Esophagus muscularis mucosa (tissue), 3 donors: ENCODE measurements at regions not wholly inside any gene's neighbourhood (a gene's known extent, or its start where the extent isn't known, plus 50 kb on each side); places are given as distances from the start of the nearest gene placed in this dataset.

Experiments used
- POLR2A ChIP-seq: fragments of 450-650 bp; IDR thresholded peaks from one replicate; pipeline ENCODE4 v1.6.1; 2017; ENCODE audit warnings: antibody characterized with exemption, moderate library complexity, mild to moderate bottlenecking, low read depth
- POLR2AphosphoS5 ChIP-seq, 2 donors: sonication (generic); formaldehyde crosslinking; IDR thresholded peaks; one replicate each; pipeline ENCODE4 v1.6.1; 2017; ENCODE audit warnings: antibody characterized with exemption in 2 of 2
- TF ChIP-seq, protein P1 (sequence below), 3 experiments: fragments of 200-600 bp in 2 of 3; fragments of 450-650 bp in 1 of 3; sonication (generic) in 2 of 3; IDR thresholded peaks; one replicate each; pipeline ENCODE4 v1.5.1; 2017 to 2019; ENCODE audit warnings: antibody characterized with exemption in 3 of 3, mild to moderate bottlenecking in 2 of 3, moderate library complexity in 1 of 3

GRCh38 chr2:42854207-42854818, 61.9 kb upstream of the HAAO start:
- TF ChIP-seq POLR2A (no peak), POLR2AphosphoS5 (IDR thresholded peaks at IDR 0.05) (no peak)
- TF ChIP-seq, protein P1, sequence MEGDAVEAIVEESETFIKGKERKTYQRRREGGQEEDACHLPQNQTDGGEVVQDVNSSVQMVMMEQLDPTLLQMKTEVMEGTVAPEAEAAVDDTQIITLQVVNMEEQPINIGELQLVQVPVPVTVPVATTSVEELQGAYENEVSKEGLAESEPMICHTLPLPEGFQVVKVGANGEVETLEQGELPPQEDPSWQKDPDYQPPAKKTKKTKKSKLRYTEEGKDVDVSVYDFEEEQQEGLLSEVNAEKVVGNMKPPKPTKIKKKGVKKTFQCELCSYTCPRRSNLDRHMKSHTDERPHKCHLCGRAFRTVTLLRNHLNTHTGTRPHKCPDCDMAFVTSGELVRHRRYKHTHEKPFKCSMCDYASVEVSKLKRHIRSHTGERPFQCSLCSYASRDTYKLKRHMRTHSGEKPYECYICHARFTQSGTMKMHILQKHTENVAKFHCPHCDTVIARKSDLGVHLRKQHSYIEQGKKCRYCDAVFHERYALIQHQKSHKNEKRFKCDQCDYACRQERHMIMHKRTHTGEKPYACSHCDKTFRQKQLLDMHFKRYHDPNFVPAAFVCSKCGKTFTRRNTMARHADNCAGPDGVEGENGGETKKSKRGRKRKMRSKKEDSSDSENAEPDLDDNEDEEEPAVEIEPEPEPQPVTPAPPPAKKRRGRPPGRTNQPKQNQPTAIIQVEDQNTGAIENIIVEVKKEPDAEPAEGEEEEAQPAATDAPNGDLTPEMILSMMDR (IDR thresholded peaks at IDR 0.05): no peak
